GM19455 (cell line): ENCODE measurements at regions not wholly inside any gene's neighbourhood (a gene's known extent, or its start where the extent isn't known, plus 50 kb on each side); places are given as distances from the start of the nearest gene placed in this dataset.

Experiments
- ATAC-seq: cut with Tn5 transposase; IDR thresholded peaks from one replicate; pipeline ENCODE4 v1.9.1; 2021; ENCODE audit not compliant: unreplicated experiment

GRCh38 chr17:27973258-27974044, 69.0 kb upstream of the NLK start:
- ATAC-seq: no peak

GRCh38 chr17:27974045-27974436, 68.4 kb upstream of the NLK start:
- ATAC-seq: no peak

- no peak for ATAC-seq
Measured at GRCh38 chr17:27974531-27975145, 67.8 kb upstream of the NLK start.

- ATAC-seq: no peak
Measured at GRCh38 chr17:27975146-27976011, 67.1 kb upstream of the NLK start.

DNA sequence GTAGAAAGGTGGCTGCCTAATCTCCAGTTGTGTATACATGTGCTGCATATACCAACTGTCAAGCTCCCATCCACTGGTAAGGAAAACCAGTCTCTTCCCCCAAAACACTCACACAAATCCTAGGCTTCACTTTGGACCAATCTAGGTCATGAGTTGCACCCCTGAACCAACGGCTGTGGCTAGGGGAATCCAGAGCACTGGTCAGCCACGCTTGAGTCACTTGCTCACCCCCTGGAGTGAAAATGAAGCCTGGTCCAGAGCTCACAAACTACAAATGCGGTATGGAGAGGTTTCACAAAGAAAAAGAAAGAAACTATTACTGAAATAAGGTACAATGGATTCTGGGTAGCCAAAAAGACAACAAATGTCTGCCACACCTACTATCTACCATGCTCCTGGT, 66.1 kb upstream of the NLK start:
- ATAC-seq: no peak

GRCh38 chr17:27977751-27978688, 64.5 kb upstream of the NLK start:
- no peak for ATAC-seq

DNA sequence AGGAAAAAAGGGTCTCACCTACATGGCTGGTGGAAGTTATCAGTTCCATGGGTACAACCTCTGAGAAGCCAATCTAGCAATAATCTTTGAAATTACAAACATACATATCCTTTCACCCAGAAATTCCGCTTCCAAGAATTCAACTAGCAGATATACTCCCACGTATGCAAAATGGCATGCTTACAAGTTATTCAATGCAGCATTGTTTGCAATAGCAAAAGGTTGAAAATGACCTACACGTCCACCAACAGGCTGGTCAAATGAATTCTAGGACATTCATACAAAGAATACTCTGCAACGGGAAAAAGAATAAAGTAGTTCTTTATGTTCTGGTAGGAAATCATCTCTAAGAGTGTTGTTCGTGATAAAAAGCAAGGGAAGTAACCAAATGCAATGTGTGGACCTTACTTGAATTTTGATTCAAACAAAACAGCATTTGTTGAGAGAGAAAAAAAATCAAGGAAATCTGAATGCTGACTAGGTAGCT, 63.7 kb upstream of the NLK start:
- no peak for ATAC-seq

- no peak for ATAC-seq
Measured at GRCh38 chr17:27980043-27980442, 62.4 kb upstream of the NLK start.

GRCh38 chr17:27981978-27982377, 60.5 kb upstream of the NLK start:
- ATAC-seq: no peak

- no peak for ATAC-seq
Measured at GRCh38 chr17:27982688-27983087, 59.8 kb upstream of the NLK start.

DNA sequence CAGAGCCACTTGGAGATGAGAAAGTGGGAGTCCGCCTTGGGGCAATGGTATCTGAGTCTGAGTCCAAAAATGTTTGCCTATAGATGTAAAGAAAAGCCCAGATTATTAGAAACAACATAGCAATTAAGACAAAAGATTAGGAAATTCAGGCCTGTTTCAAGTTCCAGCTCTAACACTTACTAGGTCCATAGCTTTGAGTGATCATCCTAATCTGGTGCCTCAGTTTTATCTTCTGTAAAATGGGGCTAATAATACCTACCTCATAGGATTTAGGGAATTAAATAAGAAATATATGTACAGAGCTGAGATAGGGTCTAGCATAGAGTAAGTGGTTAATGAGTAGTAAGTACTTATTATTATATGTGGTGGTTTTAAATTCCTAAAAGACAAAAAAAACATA, 58.6 kb upstream of the NLK start:
- no peak for ATAC-seq

DNA sequence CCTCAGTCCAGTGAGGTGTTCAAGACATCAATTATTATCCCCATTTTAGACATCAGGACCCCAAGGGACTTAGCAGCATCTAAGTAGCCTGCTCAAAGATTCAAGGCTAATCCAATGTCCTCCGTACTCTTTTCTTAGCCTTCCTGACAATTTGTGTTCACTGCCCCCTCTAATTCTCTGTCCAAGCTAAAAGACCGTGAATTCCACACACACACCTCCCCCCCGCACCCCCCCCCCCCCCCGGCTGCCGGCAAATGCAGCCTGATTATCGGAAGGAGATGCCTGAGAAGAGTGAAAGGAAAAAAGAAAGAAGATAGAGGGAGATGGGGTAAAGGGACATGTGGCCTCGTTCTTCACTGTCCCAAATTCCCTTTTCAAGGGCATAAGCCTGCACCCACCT, 58.1 kb upstream of the NLK start:
- no peak for ATAC-seq

GRCh38 chr17:27984816-27985215, 57.7 kb upstream of the NLK start:
- no peak for ATAC-seq

DNA sequence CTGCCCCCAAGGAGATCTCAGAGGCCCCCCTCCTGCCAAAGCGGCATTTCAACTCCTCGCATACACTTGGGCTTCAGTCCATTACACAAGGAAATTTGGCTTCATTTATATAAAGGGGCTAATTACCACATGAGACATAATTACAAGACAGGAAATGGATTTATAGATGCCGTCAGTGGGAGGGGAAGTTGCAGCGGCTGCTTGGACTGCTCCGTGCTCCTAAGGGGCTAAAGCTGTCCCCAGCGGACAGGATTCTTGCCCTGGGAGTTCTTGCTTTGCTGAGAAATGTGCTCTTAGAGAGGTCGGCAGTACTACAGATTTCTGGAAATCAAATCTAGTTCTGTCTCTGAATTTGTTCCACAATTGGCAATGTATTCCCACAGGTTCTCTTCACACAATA, 57.2 kb upstream of the NLK start:
- ATAC-seq: no peak

DNA sequence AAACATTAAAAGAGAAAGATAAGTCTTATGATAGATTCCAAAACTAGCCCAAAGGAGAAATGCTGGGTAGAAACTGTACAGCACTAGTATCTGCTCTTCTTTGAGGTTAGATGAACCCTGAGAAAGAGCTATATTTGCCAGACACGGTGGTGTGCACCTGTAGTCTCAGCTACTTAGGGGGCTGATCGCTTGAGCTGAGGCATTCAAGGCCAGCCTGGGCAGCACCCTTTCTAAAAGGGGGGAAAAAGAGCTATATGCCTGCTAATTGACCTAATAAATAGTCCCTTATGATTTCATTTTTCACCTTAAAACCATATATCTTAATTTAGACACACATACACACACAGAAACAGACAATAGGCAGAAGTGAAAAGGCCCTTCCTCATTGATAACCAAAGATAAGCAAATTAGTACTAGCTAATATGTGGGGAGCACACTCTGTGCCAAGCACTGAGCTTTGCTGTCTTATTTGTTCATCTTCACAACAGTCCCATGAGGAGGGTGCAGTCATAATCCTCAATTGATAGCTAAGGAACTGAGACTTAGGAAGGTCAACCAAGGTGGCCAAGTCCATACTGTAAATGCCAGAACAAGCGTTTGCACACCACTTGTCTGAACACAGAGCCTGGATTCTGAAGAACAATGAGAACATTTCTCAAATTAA, 56.6 kb upstream of the NLK start:
- ATAC-seq: peak; percentile 71

- ATAC-seq: no peak
Measured at GRCh38 chr17:27986805-27987684, 55.4 kb upstream of the NLK start.

DNA sequence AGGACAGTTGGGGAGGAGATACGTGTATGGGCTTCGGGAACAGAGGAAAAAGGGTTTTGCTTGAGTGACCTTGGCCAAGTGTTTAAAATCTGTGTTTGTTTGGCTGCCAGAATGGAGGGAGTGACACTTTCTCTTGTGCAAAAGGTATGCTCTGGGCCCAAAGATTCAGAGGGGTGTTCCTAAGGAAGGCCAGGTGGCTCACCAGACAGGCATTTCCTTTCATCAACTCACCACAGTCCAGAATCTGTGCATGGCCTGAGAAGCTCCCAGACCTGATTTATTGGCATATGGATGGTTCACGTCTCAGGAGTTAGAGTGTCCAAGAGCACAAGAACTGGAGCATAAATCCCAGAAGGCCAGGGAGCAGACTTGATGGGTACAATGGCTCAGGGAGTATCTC, 53.4 kb upstream of the NLK start:
- no peak for ATAC-seq

DNA sequence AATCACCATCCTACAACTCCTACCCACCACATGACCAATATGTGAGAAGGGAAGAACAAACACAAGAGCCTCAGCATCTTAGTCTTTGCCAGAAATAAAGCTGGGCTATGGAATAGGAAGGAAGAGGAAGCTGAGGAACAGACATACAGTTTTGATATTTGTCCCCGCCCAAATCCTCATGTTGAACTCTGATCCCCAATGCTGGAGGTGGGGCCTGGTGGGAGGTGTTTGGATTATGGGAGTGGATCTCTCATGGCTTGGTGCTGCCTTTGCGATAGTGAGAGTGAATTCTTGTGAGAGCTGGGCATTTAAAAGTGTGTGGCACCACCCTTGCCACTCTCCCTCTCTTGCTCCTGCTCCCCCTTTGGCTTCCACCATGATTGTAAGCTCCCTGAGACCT, 52.4 kb upstream of the NLK start:
- no peak for ATAC-seq

DNA sequence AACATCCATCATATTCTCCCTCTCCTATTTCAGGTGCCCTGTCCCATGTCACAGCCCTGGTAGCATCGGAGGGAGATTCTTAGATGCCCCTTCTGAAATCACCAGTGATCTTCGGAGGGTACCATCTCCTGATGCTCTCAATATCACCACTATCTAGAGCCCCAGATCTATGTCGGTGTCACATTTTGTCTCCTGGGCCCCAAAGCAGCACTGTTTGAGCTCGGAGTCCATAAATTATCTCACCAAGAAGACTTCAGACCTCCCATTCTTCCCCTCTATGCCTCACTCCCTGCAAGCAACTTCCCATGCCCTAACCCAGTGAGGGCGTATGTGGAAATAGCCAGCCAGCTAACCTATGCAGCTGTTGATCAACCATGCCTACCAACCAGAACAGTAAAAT, 51.5 kb upstream of the NLK start:
- ATAC-seq: no peak
